Heart left ventricle (tissue), 16 donors: ENCODE measurements at regions not wholly inside any gene's neighbourhood (a gene's known extent, or its start where the extent isn't known, plus 50 kb on each side); places are given as distances from the start of the nearest gene placed in this dataset.

Experiments
- ATAC-seq, 4 donors: fragments of 200-7000 bp; cut with Tn5 transposase; one replicate each; pipeline ENCODE4 v1.9.1; 2020 to 2022; ENCODE audit warnings: moderate library complexity in 4 of 4, mild to moderate bottlenecking in 3 of 4, moderate number of reproducible peaks in 1 of 4
- DNase-seq, 5 donors: peaks; one replicate each; pipeline ENCODE4 v3.0.0-alpha.2; 2020
- H3K27ac ChIP-seq, 12 donors: fragments of 200-600 bp; sonication (generic) in 4 of 12; one replicate each; pipeline versions ENCODE4 v1.5.0 to v1.8.0; 2016 to 2022; ENCODE audit warnings: mild to moderate bottlenecking in 2 of 12
- H3K27me3 ChIP-seq, 9 donors: fragments of 200-600 bp; sonication (generic) in 2 of 9; one replicate each; pipeline versions ENCODE4 v1.5.1 to v1.8.0; 2016 to 2022; ENCODE audit warnings: mild to moderate bottlenecking in 3 of 9
- H3K36me3 ChIP-seq, 9 donors: fragments of 200-600 bp; sonication (generic) in 2 of 9; one replicate each; pipeline versions ENCODE4 v1.5.0 to v1.8.0; 2018 to 2022; ENCODE audit warnings: mild to moderate bottlenecking in 2 of 9
- H3K4me1 ChIP-seq, 12 donors: fragments of 200-600 bp; sonication (generic) in 4 of 12; one replicate each; pipeline versions ENCODE4 v1.5.0 to v1.8.0; 2016 to 2022; ENCODE audit warnings: mild to moderate bottlenecking in 3 of 12
- H3K4me3 ChIP-seq, 12 donors: fragments of 200-600 bp; sonication (generic) in 4 of 12; one replicate each; pipeline versions ENCODE4 v1.5.0 to v1.8.0; 2017 to 2022; ENCODE audit warnings: mild to moderate bottlenecking in 9 of 12, moderate library complexity in 4 of 12
- H3K9me3 ChIP-seq, 12 donors: fragments of 200-600 bp; sonication (generic) in 4 of 12; one replicate each; pipeline versions ENCODE4 v1.5.0 to v1.8.0; 2016 to 2022; ENCODE audit warnings: mild to moderate bottlenecking in 1 of 12
- CTCF ChIP-seq, 12 donors: fragments of 200-600 bp; sonication (generic) in 4 of 12; IDR thresholded peaks; one replicate each; pipeline versions ENCODE4 v1.5.0 to v1.8.0; 2018 to 2022; ENCODE audit warnings: antibody characterized with exemption in 12 of 12, mild to moderate bottlenecking in 5 of 12
- POLR2A ChIP-seq, 2 donors: fragments of 450-650 bp; IDR thresholded peaks; one replicate each; pipeline ENCODE4 v1.6.1; 2017; ENCODE audit warnings: antibody characterized with exemption in 2 of 2, mild to moderate bottlenecking in 2 of 2, moderate library complexity in 2 of 2
- WGBS, 4 donors: extraction: QIAGEN DNeasy Blood & Tissue Kit in 2 of 4; methylation state at CpG; one replicate each; pipeline versions ENCODE4 v1.1.5 to v1.1.7; 2013 to 2018; 5-methylcytosine and 5-hydroxymethylcytosine counted together
- intact Hi-C, 10 donors: fragments of 100-400 bp; cut with DNase I; formaldehyde crosslinking; loops; one replicate each; pipeline versions ENCODE4 v1.11.1 to v1.14.2; 2022
- donor health status: ischemic (EF 13 %, LVEDD 7.1; RV severe dilation, severe dysfunction).
- donor health status: healthy with polysubstance abuse.
- donor health status: DM: no; HTN: yes; CAD: no.
- donor health status: DM: no; HTN: no; CAD: no.
- donor health status: ischemic (EF 25% LVEDD 6.9; RV normal size, moderate dysfunction).
- donor health status: ischemic (EF 25% LVEDD 5.7; RV mildly dilated, moderate dysfunction).
- donor health status: healthy.
- donor health status: DM: yes; HTN: yes; CAD: no.
- donor health status: ischemic (EF 35%, LVEDD 5.7; RV mildly dilated, moderate dysfunction).
- donor health status: nonischemic (EF 11% LVEDD 7.7; RV severe dilation, severe dysfunction).
- donor health status: DM: yes; HTN: yes; CAD: no.
- donor health status: PGD.
- donor health status: ischemic (EF 29% LVEDD 5.4; RV normal size, mild dysfunction).
- donor health status: nonischemic (EF 23%, LVEDD 6.1; RV moderate dilation, normal function).

- ATAC-seq = no peak
- Histone ChIP-seq H3K9me3 (peaks cover 0 to 6% (median 0%) of the 10 kb centered on the region in 12 donors), H3K4me1 (no peaks in the 10 kb centered on the region), H3K27ac (no peak overlapping the region), H3K27me3 (no peaks in the 10 kb centered on the region), H3K36me3 (no peaks in the 10 kb centered on the region), H3K4me3 (no peak overlapping the region)
- WGBS, 4 donors = 93 to 98% (median 96%) methylated on average over 2 of the region's 2 CpGs
- intact Hi-C loops = no loop called here
- DNase-seq = no peak
- no peak for TF ChIP-seq CTCF (IDR thresholded peaks at IDR 0.05)
- TF ChIP-seq POLR2A (IDR thresholded peaks at IDR 0.05) = no peak
Measured at GRCh38 chr2:143981428-143981827, 538.5 kb downstream of the ZEB2 start.

GRCh38 chr2:143977356-143977755 lies 542.6 kb downstream of the ZEB2 start:
- intact Hi-C loops = no loop called here
- 95 to 97% (median 95%) methylated on average over 6 of the region's 6 CpGs for WGBS, 4 donors
- no peak for ATAC-seq
- no peak for TF ChIP-seq CTCF (IDR thresholded peaks at IDR 0.05)
- Histone ChIP-seq H3K4me1 (no peaks in the 10 kb centered on the region), H3K27me3 (no peaks in the 10 kb centered on the region), H3K4me3 (no peak overlapping the region), H3K36me3 (no peaks in the 10 kb centered on the region), H3K27ac (no peak overlapping the region), H3K9me3 (no peaks in the 10 kb centered on the region)
- DNase-seq = no peak

GRCh38 chr2:143975216-143975615 lies 544.7 kb downstream of the ZEB2 start:
- H3K27me3 ChIP-seq = no peaks in the 10 kb centered on the region
- 89 to 96% (median 92%) methylated on average over 1 of the region's 1 CpG for WGBS, 4 donors
- TF ChIP-seq CTCF (IDR thresholded peaks at IDR 0.05) (no peak), POLR2A (IDR thresholded peaks at IDR 0.05) (no peak)
- DNase-seq (no peak), ATAC-seq (no peak)
- H3K4me1 ChIP-seq = no peaks in the 10 kb centered on the region
- no peak overlapping the region for H3K27ac ChIP-seq
- intact Hi-C loops = no loop called here
- H3K4me3 ChIP-seq = no peak overlapping the region
- H3K9me3 ChIP-seq = no peaks in the 10 kb centered on the region
- no peaks in the 10 kb centered on the region for H3K36me3 ChIP-seq

- no peak for DNase-seq
- no peak for TF ChIP-seq CTCF (IDR thresholded peaks at IDR 0.05)
- TF ChIP-seq POLR2A (IDR thresholded peaks at IDR 0.05) = no peak
Measured at GRCh38 chr2:143974262-143974661, 545.7 kb downstream of the ZEB2 start.

More at GRCh38 chr2:143974262-143974661, 545.7 kb downstream of the ZEB2 start:
- H3K27me3 ChIP-seq = no peaks in the 10 kb centered on the region
- H3K4me1 ChIP-seq = no peaks in the 10 kb centered on the region
- H3K9me3 ChIP-seq = no peaks in the 10 kb centered on the region
- intact Hi-C loops = no loop called here
- no peak for ATAC-seq
- no peaks in the 10 kb centered on the region for H3K36me3 ChIP-seq
- 93 to 96% (median 95%) methylated on average over 1 of the region's 1 CpG for WGBS, 4 donors
- no peak overlapping the region for H3K4me3 ChIP-seq
- H3K27ac ChIP-seq = no peak overlapping the region
